ENCODE measurements at regions not wholly inside any gene's neighbourhood (a gene's known extent, or its start where the extent isn't known, plus 50 kb on each side); places are given as distances from the start of the nearest gene placed in this dataset.

DNA sequence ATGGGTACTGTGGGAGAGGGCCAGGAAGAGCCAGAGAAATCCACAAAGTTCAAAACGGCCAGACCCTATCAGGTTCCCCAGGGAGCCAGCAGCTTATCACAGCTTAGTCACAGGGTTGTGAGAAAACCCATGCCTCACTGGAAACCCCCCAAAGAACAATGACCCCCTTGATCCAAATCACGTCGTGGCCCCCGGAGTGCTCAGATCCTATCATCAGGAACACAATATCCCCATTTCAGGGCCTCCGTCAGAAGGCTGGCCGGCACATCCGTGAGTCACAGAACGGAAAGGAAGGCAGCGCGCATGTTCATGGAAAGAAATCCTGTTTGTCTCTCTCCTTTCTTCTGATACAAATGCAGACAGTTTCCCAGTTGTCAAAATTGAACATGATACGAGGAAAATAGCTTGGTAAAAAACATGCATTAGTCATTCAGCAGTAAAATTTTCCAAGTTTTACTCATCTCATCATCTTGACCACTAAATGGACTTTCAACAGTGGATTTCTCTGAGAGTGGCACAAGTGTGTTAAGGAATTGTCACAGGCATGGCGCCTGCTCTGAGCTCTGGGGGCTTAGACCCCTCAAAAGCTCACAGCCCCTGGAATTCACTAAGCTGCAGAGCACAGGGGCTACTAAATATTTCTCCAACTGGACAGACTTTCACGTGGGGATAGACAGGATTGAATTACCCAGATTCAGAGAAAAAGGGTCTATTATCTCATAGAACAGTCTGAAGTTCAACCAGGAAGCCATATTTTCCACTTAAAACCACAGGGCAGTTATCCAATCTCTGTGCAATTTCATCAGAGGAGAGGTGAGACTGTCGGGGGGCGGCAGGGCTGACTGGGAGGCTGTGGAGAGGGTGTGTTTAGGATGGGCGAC lies 124.8 kb downstream of the RIPK4 start:
- 49 to 55% methylated on average over 16 of the region's 16 CpGs for WGBS, 2 donors

DNA sequence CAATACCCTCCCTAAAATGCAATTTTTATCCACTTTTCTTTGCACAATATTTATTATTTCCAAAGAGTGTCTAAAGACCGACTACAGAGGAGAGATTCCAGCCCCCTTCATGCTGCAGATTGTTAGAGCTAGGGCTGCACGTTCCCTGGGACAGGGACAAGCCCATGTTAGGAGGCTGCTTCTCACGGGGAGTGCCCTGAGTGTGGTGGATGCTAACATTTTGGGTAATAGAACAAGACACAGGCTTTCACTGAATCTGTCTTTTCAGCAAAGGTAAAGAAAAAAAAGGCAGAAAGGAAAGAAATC lies 125.4 kb downstream of the RIPK4 start:
- no peaks in the 10 kb centered on the region for H3K36me3 ChIP-seq (ENCODE audit: control insufficient read depth in 2 of 2, insufficient read depth in 2 of 2, low read length in 1 of 2)
- peaks cover 0 to 4% of the 10 kb centered on the region in 2 donors for H3K4me1 ChIP-seq (ENCODE audit: control insufficient read depth in 2 of 2, insufficient read depth in 2 of 2, low read length in 1 of 2)
- 56 to 59% methylated on average over 3 of the region's 3 CpGs for WGBS, 2 donors
- no peaks in the 10 kb centered on the region for H3K27me3 ChIP-seq (ENCODE audit: control insufficient read depth in 1 of 2, insufficient read depth in 2 of 2, low read length in 2 of 2)
- H3K4me3 ChIP-seq (ENCODE audit: low read depth in 1 of 2, low read length in 2 of 2): no peak overlapping the region
- peak overlapping the region in 1 of 2 donors; percentile 57 for H3K27ac ChIP-seq (ENCODE audit: low read depth in 2 of 2, low read length in 1 of 2)
- H3K9me3 ChIP-seq (ENCODE audit: control insufficient read depth in 2 of 2, insufficient read depth in 1 of 2, low read depth in 1 of 2, low read length in 1 of 2): peaks cover 3% of the 10 kb centered on the region in 2 donors

More for the DNA sequence above, 124.8 kb downstream of the RIPK4 start:
- no peaks in the 10 kb centered on the region for H3K36me3 ChIP-seq (ENCODE audit: control insufficient read depth in 2 of 2, insufficient read depth in 2 of 2, low read length in 1 of 2)
- H3K27me3 ChIP-seq (ENCODE audit: control insufficient read depth in 1 of 2, insufficient read depth in 2 of 2, low read length in 2 of 2): no peaks in the 10 kb centered on the region
- H3K4me1 ChIP-seq (ENCODE audit: control insufficient read depth in 2 of 2, insufficient read depth in 2 of 2, low read length in 1 of 2): peaks cover 0 to 4% of the 10 kb centered on the region in 2 donors
- H3K4me3 ChIP-seq (ENCODE audit: low read depth in 1 of 2, low read length in 2 of 2): no peak overlapping the region
- peaks cover 3% of the 10 kb centered on the region in 2 donors for H3K9me3 ChIP-seq (ENCODE audit: control insufficient read depth in 2 of 2, insufficient read depth in 1 of 2, low read depth in 1 of 2, low read length in 1 of 2)
- H3K27ac ChIP-seq (ENCODE audit: low read depth in 2 of 2, low read length in 1 of 2): peak overlapping the region in 1 of 2 donors; percentile 71

DNA sequence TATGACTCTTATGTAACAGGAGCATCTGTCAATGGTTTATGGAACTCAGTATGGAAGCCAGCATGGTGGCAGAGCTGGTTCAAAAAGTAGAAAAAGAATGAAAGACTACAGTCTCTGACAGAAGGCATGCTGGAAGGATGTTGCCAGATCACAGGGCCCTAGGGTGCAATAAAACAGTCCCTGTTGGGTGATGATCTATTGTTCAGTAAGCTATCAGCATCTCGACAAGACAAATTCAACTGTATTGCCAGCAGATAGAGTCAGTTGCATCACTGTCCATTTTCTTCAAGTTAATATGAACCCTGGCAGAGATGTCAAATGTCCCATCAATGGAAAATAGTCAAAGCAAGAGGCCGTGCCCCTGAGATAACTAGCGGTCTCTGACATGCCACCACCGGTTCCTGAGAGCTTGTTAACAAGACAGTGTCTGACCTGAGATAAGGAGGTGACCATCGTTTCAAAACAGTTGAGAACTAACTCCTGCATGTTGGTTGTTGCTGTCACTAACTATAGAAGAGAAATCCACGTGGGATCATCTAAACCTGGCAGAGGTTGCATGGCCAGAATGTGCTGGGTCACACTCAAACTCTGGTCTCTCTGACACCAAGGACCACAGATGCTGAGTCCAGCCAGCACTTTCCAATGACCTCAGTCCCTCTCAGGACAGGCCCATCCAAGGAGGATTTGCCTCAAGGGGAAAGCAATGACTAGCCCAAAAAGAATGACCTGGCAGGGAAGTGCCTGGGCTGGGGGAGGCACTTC lies 125.9 kb downstream of the RIPK4 start:
- Histone ChIP-seq H3K36me3 (ENCODE audit: control insufficient read depth in 2 of 2, insufficient read depth in 2 of 2, low read length in 1 of 2) (no peaks in the 10 kb centered on the region), H3K27ac (ENCODE audit: low read depth in 2 of 2, low read length in 1 of 2) (peak overlapping the region in 1 of 2 donors; percentile 2), H3K27me3 (ENCODE audit: control insufficient read depth in 1 of 2, insufficient read depth in 2 of 2, low read length in 2 of 2) (no peaks in the 10 kb centered on the region), H3K4me1 (ENCODE audit: control insufficient read depth in 2 of 2, insufficient read depth in 2 of 2, low read length in 1 of 2) (peaks cover 0 to 4% of the 10 kb centered on the region in 2 donors), H3K9me3 (ENCODE audit: control insufficient read depth in 2 of 2, insufficient read depth in 1 of 2, low read depth in 1 of 2, low read length in 1 of 2) (peaks cover 3% of the 10 kb centered on the region in 2 donors), H3K4me3 (ENCODE audit: low read depth in 1 of 2, low read length in 2 of 2) (no peak overlapping the region)
- WGBS, 2 donors: 72 to 73% methylated on average over 6 of the region's 6 CpGs

DNA sequence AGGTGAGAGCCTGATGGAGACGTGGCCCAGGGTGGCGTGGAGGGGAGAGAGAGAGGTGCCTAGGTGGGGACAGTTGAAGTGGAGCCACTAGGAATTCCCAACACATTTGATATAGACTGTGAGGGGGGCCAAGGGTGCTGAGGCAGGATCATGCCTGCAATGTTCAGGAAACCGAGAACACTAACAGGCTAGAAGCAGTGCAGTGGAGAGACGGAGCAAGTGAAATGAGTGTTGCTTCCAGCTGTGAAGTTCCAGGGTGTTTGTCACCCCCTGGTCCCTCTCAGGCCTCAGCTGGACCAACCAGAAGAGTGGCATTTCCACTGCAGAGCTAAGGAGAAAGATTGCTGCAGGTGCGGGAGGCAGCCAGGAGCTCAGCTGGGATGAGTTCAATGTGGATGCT lies 127.1 kb downstream of the RIPK4 start:
- Histone ChIP-seq H3K9me3 (ENCODE audit: control insufficient read depth in 2 of 2, insufficient read depth in 1 of 2, low read depth in 1 of 2, low read length in 1 of 2) (peaks cover 3% of the 10 kb centered on the region in 2 donors), H3K27me3 (ENCODE audit: control insufficient read depth in 1 of 2, insufficient read depth in 2 of 2, low read length in 2 of 2) (no peaks in the 10 kb centered on the region), H3K4me3 (ENCODE audit: low read depth in 1 of 2, low read length in 2 of 2) (no peak overlapping the region), H3K27ac (ENCODE audit: low read depth in 2 of 2, low read length in 1 of 2) (no peak overlapping the region), H3K4me1 (ENCODE audit: control insufficient read depth in 2 of 2, insufficient read depth in 2 of 2, low read length in 1 of 2) (peaks cover 4 to 5% of the 10 kb centered on the region in 2 donors), H3K36me3 (ENCODE audit: control insufficient read depth in 2 of 2, insufficient read depth in 2 of 2, low read length in 1 of 2) (no peaks in the 10 kb centered on the region)
- 82 to 96% methylated on average over 5 of the region's 5 CpGs for WGBS, 2 donors

DNA sequence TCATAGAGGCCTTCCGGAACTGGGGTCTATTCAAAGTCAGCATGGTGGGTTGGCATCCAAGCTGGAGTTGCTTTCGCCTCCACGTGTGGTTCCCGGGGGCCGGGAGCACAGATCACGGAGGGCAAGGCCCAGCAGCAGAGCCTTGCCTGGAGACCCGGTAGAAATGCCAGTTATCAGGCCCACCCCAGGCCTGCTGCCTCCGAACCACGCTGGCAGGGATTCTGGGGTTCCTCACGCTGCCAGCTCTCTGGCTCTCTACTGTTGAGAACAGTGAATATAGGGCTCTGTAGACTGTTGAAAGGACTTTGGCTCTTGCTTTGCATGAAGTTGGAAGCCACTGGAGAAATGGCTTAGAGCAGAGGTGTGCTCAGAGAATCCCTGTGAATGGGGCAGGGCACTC lies 127.5 kb downstream of the RIPK4 start:
- peaks cover 4 to 9% of the 10 kb centered on the region in 2 donors for H3K4me1 ChIP-seq (ENCODE audit: control insufficient read depth in 2 of 2, insufficient read depth in 2 of 2, low read length in 1 of 2)
- no peaks in the 10 kb centered on the region for H3K36me3 ChIP-seq (ENCODE audit: control insufficient read depth in 2 of 2, insufficient read depth in 2 of 2, low read length in 1 of 2)
- WGBS, 2 donors: 87 to 95% methylated on average over 10 of the region's 10 CpGs
- peaks cover 3% of the 10 kb centered on the region in 2 donors for H3K9me3 ChIP-seq (ENCODE audit: control insufficient read depth in 2 of 2, insufficient read depth in 1 of 2, low read depth in 1 of 2, low read length in 1 of 2)
- H3K27me3 ChIP-seq (ENCODE audit: control insufficient read depth in 1 of 2, insufficient read depth in 2 of 2, low read length in 2 of 2): no peaks in the 10 kb centered on the region
- H3K4me3 ChIP-seq (ENCODE audit: low read depth in 1 of 2, low read length in 2 of 2): no peak overlapping the region
- no peak overlapping the region for H3K27ac ChIP-seq (ENCODE audit: low read depth in 2 of 2, low read length in 1 of 2)

DNA sequence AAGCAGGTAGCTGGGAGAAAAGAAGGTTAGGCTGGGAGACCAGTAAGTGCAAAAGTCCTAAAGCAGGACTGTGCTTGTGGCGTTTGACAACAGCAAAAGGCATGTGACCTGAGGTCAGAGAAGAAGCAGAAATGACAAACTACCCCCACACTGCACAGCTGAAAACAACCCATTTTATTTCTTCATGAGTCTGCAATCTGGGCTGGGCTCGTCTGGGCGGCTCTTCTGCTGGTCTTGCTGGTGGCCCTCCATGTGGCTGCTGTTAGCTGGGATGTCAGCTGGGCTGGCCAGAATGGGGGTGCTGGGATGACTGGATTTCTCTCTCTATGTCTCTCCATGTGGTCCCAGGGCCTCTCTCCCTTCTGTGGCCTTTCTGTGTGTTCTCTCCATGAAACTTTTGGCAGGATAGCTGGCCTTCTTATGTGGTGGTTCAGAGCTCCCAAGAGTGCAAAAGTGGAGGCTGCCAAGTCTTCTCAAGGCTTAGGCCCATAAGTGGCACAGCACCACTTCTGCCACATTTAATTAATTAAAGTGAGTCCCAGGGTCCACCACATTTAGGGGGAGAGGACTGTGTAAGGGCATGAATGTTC lies 128.6 kb downstream of the RIPK4 start:
- H3K4me1 ChIP-seq (ENCODE audit: control insufficient read depth in 2 of 2, insufficient read depth in 2 of 2, low read length in 1 of 2): peaks cover 4 to 13% of the 10 kb centered on the region in 2 donors
- H3K4me3 ChIP-seq (ENCODE audit: low read depth in 1 of 2, low read length in 2 of 2): no peak overlapping the region
- WGBS, 2 donors: 96% methylated on average over 3 of the region's 3 CpGs
- no peaks in the 10 kb centered on the region for H3K36me3 ChIP-seq (ENCODE audit: control insufficient read depth in 2 of 2, insufficient read depth in 2 of 2, low read length in 1 of 2)
- H3K9me3 ChIP-seq (ENCODE audit: control insufficient read depth in 2 of 2, insufficient read depth in 1 of 2, low read depth in 1 of 2, low read length in 1 of 2): peaks cover 3% of the 10 kb centered on the region in 2 donors
- H3K27me3 ChIP-seq (ENCODE audit: control insufficient read depth in 1 of 2, insufficient read depth in 2 of 2, low read length in 2 of 2): no peaks in the 10 kb centered on the region
- H3K27ac ChIP-seq (ENCODE audit: low read depth in 2 of 2, low read length in 1 of 2): no peak overlapping the region

DNA sequence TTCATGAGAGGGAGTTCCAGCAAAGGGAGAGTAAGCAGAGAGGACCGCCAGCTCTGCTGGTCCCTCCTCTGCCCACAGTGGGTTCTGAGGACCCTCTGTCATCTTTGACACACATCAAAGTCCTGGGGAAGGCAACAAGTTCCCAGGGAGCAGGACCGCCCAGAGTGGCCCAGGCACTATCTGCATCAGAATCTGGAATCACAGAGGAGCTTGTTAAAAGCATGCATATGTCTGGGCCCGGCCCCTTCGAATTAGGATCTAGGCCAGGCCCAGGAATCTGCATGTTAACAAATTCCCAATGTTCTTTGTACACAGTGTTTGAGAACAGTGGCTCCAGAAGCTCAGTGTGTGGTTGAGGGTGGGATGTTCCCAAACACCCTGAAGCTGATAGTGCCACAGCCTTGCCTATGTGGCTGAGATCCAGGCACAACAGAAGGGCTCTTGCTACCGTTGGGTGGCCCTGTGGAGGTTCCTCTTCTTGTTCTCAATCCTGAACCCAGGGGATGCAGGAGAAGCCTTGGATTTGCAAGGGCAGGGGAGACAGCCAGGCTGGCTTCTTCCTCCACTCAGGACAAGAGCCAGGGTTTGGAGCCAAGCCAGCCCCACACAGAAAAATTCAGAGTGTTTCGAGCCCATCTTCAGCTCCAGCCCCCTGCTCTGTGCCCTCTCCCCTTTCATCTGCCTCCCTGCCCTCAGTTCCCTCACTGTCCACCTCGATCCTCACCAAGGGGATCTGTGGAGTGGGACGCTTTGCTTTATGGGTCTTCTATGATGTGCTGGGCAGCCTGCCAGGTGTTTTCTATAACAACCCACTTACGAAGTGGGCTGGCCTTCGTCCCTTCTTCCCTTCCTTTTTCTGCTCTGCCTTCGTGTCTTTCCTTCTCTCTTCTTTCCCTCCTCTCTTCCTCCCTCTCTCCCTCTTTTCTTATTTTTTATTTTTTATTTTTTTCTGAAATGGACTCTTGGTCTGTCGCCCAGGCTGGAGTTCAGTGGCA lies 129.0 kb upstream of the TMPRSS2 start:
- Histone ChIP-seq H3K9me3 (ENCODE audit: control insufficient read depth in 2 of 2, insufficient read depth in 1 of 2, low read depth in 1 of 2, low read length in 1 of 2) (peaks cover 3% of the 10 kb centered on the region in 2 donors), H3K4me3 (ENCODE audit: low read depth in 1 of 2, low read length in 2 of 2) (no peak overlapping the region), H3K27ac (ENCODE audit: low read depth in 2 of 2, low read length in 1 of 2) (no peak overlapping the region), H3K4me1 (ENCODE audit: control insufficient read depth in 2 of 2, insufficient read depth in 2 of 2, low read length in 1 of 2) (peaks cover 4 to 25% of the 10 kb centered on the region in 2 donors), H3K27me3 (ENCODE audit: control insufficient read depth in 1 of 2, insufficient read depth in 2 of 2, low read length in 2 of 2) (no peaks in the 10 kb centered on the region), H3K36me3 (ENCODE audit: control insufficient read depth in 2 of 2, insufficient read depth in 2 of 2, low read length in 1 of 2) (no peaks in the 10 kb centered on the region)
- 72 to 75% methylated on average over 12 of the region's 12 CpGs for WGBS, 2 donors

DNA sequence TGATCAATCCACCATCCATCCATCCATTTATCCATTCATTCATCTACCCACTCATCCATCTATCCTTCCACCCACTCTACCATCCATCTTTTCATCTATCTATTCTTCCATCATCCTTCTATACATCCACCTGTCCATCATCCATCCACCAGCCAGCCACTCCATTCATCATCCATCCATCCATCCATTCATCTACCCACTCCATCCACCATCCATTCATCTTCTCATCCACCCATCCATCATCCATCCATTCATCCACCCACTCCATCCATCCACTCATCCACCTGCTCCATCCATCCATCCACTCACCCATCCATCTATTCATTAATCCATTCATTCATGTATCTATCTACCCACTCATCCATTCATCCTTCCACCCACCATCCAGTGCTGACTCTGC lies 127.9 kb upstream of the TMPRSS2 start:
- Histone ChIP-seq H3K4me1 (ENCODE audit: control insufficient read depth in 2 of 2, insufficient read depth in 2 of 2, low read length in 1 of 2) (peaks cover 3 to 35% of the 10 kb centered on the region in 2 donors), H3K27me3 (ENCODE audit: control insufficient read depth in 1 of 2, insufficient read depth in 2 of 2, low read length in 2 of 2) (no peaks in the 10 kb centered on the region), H3K36me3 (ENCODE audit: control insufficient read depth in 2 of 2, insufficient read depth in 2 of 2, low read length in 1 of 2) (no peaks in the 10 kb centered on the region), H3K9me3 (ENCODE audit: control insufficient read depth in 2 of 2, insufficient read depth in 1 of 2, low read depth in 1 of 2, low read length in 1 of 2) (peaks cover 3% of the 10 kb centered on the region in 2 donors), H3K4me3 (ENCODE audit: low read depth in 1 of 2, low read length in 2 of 2) (no peak overlapping the region), H3K27ac (ENCODE audit: low read depth in 2 of 2, low read length in 1 of 2) (no peak overlapping the region)

DNA sequence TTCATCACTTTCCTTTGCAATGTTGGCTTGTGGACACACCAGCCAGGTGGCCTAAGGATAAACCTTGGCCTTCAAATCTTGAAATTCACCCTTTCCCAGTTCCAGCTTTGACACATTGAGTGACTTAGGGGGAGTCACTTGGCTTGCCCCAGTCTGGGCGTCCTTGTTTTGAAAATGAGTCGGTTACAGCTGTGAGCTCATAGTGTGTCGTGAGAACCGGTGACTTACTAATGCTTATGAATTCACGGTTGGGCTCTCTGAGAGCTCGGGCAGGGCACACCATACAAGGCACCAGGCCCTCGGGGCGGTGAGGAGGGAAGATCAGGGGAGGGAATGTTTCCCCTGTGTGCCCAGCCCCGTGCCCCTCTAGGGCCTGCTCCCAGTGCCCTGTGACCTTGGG lies 126.9 kb upstream of the TMPRSS2 start:
- H3K36me3 ChIP-seq (ENCODE audit: control insufficient read depth in 2 of 2, insufficient read depth in 2 of 2, low read length in 1 of 2): no peaks in the 10 kb centered on the region
- WGBS, 2 donors: 47 to 52% methylated on average over 9 of the region's 9 CpGs
- H3K27me3 ChIP-seq (ENCODE audit: control insufficient read depth in 1 of 2, insufficient read depth in 2 of 2, low read length in 2 of 2): no peaks in the 10 kb centered on the region
- peak overlapping the region; percentile 84 to 93 for H3K27ac ChIP-seq (ENCODE audit: low read depth in 2 of 2, low read length in 1 of 2)
- H3K9me3 ChIP-seq (ENCODE audit: control insufficient read depth in 2 of 2, insufficient read depth in 1 of 2, low read depth in 1 of 2, low read length in 1 of 2): peaks cover 3% of the 10 kb centered on the region in 2 donors
- H3K4me3 ChIP-seq (ENCODE audit: low read depth in 1 of 2, low read length in 2 of 2): no peak overlapping the region
- peaks cover 3 to 35% of the 10 kb centered on the region in 2 donors for H3K4me1 ChIP-seq (ENCODE audit: control insufficient read depth in 2 of 2, insufficient read depth in 2 of 2, low read length in 1 of 2)
